ENCODE measurements at regions not wholly inside any gene's neighbourhood (a gene's known extent, or its start where the extent isn't known, plus 50 kb on each side); places are given as distances from the start of the nearest gene placed in this dataset.

DNA sequence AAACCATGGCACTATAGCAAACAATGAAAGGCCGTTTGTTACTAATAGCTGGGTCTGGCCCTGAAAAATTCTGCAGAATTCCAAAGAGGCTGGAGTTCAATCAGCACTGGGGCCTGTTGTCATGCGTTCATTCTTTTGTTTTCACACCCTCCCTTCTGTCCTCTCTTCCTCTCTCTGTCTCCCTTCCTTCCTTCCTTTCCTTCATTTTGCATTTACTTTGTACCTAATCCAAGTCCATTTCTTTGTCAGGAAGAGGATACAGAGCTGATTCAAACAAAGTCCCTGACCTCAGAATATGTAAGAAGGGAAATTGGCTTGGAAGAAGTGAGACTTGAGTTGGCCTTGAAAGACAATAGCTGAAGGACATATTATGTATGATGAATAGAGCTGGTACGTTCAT, 119.6 kb upstream of the LDB2 start:
- TF ChIP-seq, protein P1, sequence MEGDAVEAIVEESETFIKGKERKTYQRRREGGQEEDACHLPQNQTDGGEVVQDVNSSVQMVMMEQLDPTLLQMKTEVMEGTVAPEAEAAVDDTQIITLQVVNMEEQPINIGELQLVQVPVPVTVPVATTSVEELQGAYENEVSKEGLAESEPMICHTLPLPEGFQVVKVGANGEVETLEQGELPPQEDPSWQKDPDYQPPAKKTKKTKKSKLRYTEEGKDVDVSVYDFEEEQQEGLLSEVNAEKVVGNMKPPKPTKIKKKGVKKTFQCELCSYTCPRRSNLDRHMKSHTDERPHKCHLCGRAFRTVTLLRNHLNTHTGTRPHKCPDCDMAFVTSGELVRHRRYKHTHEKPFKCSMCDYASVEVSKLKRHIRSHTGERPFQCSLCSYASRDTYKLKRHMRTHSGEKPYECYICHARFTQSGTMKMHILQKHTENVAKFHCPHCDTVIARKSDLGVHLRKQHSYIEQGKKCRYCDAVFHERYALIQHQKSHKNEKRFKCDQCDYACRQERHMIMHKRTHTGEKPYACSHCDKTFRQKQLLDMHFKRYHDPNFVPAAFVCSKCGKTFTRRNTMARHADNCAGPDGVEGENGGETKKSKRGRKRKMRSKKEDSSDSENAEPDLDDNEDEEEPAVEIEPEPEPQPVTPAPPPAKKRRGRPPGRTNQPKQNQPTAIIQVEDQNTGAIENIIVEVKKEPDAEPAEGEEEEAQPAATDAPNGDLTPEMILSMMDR (IDR thresholded peaks at IDR 0.05): no peak
- TF ChIP-seq POLR2A (IDR thresholded peaks at IDR 0.05): no peak
- TF ChIP-seq POLR2AphosphoS5 (IDR thresholded peaks at IDR 0.05): no peak

Measured in prostate gland (tissue), 2 donors.